Neural progenitor cell (in vitro differentiated cells): ENCODE measurements at regions not wholly inside any gene's neighbourhood (a gene's known extent, or its start where the extent isn't known, plus 50 kb on each side); places are given as distances from the start of the nearest gene placed in this dataset.

ENCODE experiments used
- EZH2 ChIP-seq: fragments of 200-600 bp; sonication (generic); IDR thresholded peaks from 2 replicates; pipeline ENCODE4 v1.6.1; 2017; ENCODE audit warnings: antibody characterized with exemption, mild to moderate bottlenecking, moderate library complexity
- EZH2phosphoT487 ChIP-seq: fragments of 200-600 bp; sonication (generic); IDR thresholded peaks from 2 replicates; pipeline ENCODE4 v1.6.1; 2017; ENCODE audit warnings: antibody characterized with exemption
- TF ChIP-seq, protein P1 (sequence below): fragments of 200-600 bp; sonication (generic); IDR thresholded peaks from 2 replicates; pipeline ENCODE4 v1.5.1; 2017; ENCODE audit warnings: antibody characterized with exemption, mild to moderate bottlenecking

DNA sequence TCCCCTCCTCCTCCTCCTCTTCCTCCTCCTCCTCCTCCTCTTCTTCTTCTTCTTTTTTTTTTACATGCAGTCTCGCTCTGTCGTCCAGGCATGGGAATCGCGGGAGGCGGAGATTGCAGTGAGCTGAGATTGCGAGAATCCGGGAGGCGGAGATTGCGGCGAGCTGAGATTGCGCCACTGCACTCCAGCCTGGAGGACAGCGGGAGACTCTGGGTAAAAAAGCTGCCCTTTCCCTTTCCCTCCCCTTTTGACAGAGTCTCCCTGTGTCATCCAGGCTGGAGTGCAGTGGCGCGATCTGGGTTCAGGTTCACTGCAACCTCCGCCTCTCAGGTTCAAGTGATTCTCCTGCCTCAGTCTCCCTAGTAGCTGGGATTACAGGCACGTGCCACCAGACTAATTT is 168.1 kb upstream of the MALRD1 start:
- TF ChIP-seq EZH2 = peak; percentile 41
- TF ChIP-seq EZH2phosphoT487 = no peak
- TF ChIP-seq, protein P1, sequence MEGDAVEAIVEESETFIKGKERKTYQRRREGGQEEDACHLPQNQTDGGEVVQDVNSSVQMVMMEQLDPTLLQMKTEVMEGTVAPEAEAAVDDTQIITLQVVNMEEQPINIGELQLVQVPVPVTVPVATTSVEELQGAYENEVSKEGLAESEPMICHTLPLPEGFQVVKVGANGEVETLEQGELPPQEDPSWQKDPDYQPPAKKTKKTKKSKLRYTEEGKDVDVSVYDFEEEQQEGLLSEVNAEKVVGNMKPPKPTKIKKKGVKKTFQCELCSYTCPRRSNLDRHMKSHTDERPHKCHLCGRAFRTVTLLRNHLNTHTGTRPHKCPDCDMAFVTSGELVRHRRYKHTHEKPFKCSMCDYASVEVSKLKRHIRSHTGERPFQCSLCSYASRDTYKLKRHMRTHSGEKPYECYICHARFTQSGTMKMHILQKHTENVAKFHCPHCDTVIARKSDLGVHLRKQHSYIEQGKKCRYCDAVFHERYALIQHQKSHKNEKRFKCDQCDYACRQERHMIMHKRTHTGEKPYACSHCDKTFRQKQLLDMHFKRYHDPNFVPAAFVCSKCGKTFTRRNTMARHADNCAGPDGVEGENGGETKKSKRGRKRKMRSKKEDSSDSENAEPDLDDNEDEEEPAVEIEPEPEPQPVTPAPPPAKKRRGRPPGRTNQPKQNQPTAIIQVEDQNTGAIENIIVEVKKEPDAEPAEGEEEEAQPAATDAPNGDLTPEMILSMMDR = no peak
